22Rv1 (cell line): ENCODE measurements at regions not wholly inside any gene's neighbourhood (a gene's known extent, or its start where the extent isn't known, plus 50 kb on each side); places are given as distances from the start of the nearest gene placed in this dataset.
"Not testable (repeated sequence)": the region's sequence is repeated elsewhere in the genome, so short reads cannot be mapped to it uniquely, and the experiment has no call there.

Experiments used
- ZFX ChIP-seq: fragments of 450-650 bp; IDR thresholded peaks from 2 replicates; pipeline ENCODE4 v1.6.1; 2017; ENCODE audit warnings: antibody characterized with exemption, borderline replicate concordance
- TF ChIP-seq, protein P1 (sequence below): fragments of 450-650 bp; IDR thresholded peaks from 2 replicates; pipeline ENCODE4 v1.5.1; 2017; ENCODE audit warnings: mild to moderate bottlenecking

- TF ChIP-seq, protein P1, sequence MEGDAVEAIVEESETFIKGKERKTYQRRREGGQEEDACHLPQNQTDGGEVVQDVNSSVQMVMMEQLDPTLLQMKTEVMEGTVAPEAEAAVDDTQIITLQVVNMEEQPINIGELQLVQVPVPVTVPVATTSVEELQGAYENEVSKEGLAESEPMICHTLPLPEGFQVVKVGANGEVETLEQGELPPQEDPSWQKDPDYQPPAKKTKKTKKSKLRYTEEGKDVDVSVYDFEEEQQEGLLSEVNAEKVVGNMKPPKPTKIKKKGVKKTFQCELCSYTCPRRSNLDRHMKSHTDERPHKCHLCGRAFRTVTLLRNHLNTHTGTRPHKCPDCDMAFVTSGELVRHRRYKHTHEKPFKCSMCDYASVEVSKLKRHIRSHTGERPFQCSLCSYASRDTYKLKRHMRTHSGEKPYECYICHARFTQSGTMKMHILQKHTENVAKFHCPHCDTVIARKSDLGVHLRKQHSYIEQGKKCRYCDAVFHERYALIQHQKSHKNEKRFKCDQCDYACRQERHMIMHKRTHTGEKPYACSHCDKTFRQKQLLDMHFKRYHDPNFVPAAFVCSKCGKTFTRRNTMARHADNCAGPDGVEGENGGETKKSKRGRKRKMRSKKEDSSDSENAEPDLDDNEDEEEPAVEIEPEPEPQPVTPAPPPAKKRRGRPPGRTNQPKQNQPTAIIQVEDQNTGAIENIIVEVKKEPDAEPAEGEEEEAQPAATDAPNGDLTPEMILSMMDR, result not testable (repeated sequence)
- not testable (repeated sequence) for TF ChIP-seq ZFX
Measured at GRCh38 chr17:37858391-37858790, 65.8 kb upstream of the TBC1D3K start.
